AG04450 (cell line): ENCODE measurements at regions not wholly inside any gene's neighbourhood (a gene's known extent, or its start where the extent isn't known, plus 50 kb on each side); places are given as distances from the start of the nearest gene placed in this dataset.
"Not testable (repeated sequence)": the region's sequence is repeated elsewhere in the genome, so short reads cannot be mapped to it uniquely, and the experiment has no call there.

Source experiments
- CTCF ChIA-PET: fragments of 300-600, 350-600 bp; formaldehyde crosslinking; extraction: SDS; loops from one replicate; lab custom pipeline; 2022; ENCODE audit warnings: antibody characterized with exemption, inconsistent platforms; lab: Charles Lee
- POLR2A ChIA-PET: fragments of 350-600 bp; formaldehyde crosslinking; extraction: SDS; loops from one replicate; lab custom pipeline; 2021; ENCODE audit warnings: antibody characterized with exemption, inconsistent platforms; lab: Yijun Ruan, JAX
- DNase-seq: peaks from one replicate; pipeline ENCODE4 v3.0.0-alpha.2; 2011; ENCODE audit warnings: low read depth, low spot score
- H3K27ac ChIP-seq: one replicate; pipeline ENCODE4 v1.5.1; 2012; ENCODE audit warnings: low read depth, low read length, control low read depth
- H3K27me3 ChIP-seq: one replicate; pipeline ENCODE4 v1.6.0; 2012; ENCODE audit warnings: low read length; ENCODE audit not compliant: control insufficient read depth, insufficient read depth
- H3K4me3 ChIP-seq: 2 replicates; pipeline ENCODE4 v1.5.1; 2011; ENCODE audit warnings: mild to moderate bottlenecking, low read depth, low read length, control low read depth
- H3K9me3 ChIP-seq: 2 replicates; pipeline ENCODE4 v1.5.1; 2012; ENCODE audit warnings: low read length; ENCODE audit not compliant: control insufficient read depth, insufficient read depth
- TF ChIP-seq, protein P1 (sequence below): IDR thresholded peaks from 2 replicates; pipeline ENCODE4 v1.5.1; 2011; ENCODE audit warnings: low read depth, low read length, control low read depth, inconsistent platforms

DNA sequence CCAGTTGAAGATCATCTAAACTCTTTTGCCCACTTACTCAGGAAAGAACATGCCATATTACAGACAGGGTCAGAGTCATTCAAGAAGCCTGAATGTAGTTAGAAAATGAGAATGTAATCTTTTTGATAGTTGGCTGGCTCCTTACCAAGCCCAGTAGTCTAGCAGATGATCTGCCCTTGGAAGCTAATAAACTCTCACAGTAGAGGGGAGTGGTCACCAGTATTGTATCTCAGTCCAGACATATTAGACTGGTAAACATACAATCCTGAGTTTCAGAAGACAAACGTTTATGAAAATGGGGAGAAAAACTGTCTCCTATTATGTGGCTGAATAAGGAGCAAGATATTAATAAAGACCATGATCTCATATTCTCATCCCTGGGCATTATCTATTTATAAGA lies 65.3 kb downstream of the SEPTIN7 start:
- Histone ChIP-seq H3K27ac (no peak overlapping the region), H3K27me3 (no peaks in the 10 kb centered on the region), H3K9me3 (no peaks in the 10 kb centered on the region), H3K4me3 (no peak overlapping the region)
- DNase-seq: no peak
- TF ChIP-seq, protein P1, sequence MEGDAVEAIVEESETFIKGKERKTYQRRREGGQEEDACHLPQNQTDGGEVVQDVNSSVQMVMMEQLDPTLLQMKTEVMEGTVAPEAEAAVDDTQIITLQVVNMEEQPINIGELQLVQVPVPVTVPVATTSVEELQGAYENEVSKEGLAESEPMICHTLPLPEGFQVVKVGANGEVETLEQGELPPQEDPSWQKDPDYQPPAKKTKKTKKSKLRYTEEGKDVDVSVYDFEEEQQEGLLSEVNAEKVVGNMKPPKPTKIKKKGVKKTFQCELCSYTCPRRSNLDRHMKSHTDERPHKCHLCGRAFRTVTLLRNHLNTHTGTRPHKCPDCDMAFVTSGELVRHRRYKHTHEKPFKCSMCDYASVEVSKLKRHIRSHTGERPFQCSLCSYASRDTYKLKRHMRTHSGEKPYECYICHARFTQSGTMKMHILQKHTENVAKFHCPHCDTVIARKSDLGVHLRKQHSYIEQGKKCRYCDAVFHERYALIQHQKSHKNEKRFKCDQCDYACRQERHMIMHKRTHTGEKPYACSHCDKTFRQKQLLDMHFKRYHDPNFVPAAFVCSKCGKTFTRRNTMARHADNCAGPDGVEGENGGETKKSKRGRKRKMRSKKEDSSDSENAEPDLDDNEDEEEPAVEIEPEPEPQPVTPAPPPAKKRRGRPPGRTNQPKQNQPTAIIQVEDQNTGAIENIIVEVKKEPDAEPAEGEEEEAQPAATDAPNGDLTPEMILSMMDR: no peak
- POLR2A ChIA-PET: interaction anchor here (0.6 kb wide), 1 partner anchor 54 kb away, joined by 4 read pairs; no protein-coding TSS in a partner anchor
- CTCF ChIA-PET: no interaction called here

DNA sequence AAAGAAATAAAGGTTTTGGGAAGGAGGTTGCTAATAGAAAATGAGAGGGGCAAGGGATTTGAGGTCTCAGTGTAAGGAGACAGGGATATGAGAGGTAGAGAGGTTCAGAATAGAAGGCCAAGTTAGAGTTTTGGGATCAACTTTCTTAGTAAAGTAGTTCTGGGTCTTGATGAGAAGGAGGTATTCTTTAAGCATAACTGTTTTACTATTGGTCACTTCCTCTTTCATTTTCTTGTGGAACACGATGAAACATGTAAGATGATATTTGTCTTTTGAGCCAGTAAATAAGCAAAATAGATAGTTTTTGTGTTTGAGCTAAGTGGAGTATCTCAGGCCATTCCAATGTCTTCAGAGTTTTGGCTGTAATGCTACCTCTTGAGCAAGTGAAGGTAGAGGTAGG lies 68.3 kb downstream of the SEPTIN7 start:
- H3K9me3 ChIP-seq, H3K27ac ChIP-seq, DNase-seq, H3K27me3 ChIP-seq, POLR2A ChIA-PET, H3K4me3 ChIP-seq: not testable (repeated sequence)
- CTCF ChIA-PET: interaction anchor here (1.1 kb wide), 1 partner anchor 161 kb away, joined by 3 read pairs; no protein-coding TSS in a partner anchor

DNA sequence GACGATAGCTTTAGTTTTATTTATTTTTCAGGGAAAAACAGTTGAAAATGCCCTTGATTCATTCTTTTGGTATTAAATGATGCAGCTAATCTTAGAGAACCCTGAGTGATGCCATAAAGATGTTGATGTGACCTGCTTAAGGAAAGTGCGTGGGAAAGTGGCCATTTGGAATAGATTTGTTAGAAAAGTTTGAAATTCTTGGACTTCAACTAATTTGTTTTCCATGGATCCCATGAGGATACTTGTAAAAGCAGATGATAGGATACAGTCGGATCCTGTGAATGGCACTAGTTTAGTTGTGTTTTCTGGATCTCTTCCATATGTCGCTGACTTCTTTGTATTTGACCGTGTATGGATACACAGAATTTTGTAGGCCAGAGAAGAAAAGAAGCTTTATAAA lies 69.0 kb downstream of the SEPTIN7 start:
- peak; percentile 7 for DNase-seq
- Histone ChIP-seq H3K4me3 (no peak overlapping the region), H3K9me3 (no peaks in the 10 kb centered on the region), H3K27ac (no peak overlapping the region), H3K27me3 (no peaks in the 10 kb centered on the region)
- ChIA-PET POLR2A (no interaction called here), CTCF (interaction anchor here (1.1 kb wide), 1 partner anchor 162 kb away, joined by 3 read pairs; no protein-coding TSS in a partner anchor)
- TF ChIP-seq, protein P1: no peak

DNA sequence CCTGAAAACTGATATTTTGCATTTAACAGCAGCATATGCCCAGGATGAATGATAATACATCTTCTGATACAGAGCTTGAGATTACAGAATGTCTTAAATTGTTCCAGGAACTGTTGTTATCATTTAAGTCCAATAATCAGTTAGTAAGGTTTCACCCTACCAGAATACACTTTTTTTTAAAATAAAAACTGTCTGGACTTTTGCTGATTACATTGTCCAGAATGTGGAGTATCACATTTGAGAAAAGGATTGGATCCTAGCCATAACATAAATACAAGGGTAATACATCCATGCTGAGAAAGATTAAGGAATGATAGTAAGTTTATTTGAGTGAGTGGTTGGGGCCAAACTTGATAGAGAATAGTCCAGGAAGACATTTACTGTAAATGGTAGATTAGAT lies 71.0 kb downstream of the SEPTIN7 start:
- TF ChIP-seq, protein P1: no peak
- ChIA-PET CTCF (no interaction called here), POLR2A (no interaction called here)
- Histone ChIP-seq H3K4me3 (no peak overlapping the region), H3K27ac (no peak overlapping the region), H3K9me3 (no peaks in the 10 kb centered on the region), H3K27me3 (no peaks in the 10 kb centered on the region)
- DNase-seq: no peak

DNA sequence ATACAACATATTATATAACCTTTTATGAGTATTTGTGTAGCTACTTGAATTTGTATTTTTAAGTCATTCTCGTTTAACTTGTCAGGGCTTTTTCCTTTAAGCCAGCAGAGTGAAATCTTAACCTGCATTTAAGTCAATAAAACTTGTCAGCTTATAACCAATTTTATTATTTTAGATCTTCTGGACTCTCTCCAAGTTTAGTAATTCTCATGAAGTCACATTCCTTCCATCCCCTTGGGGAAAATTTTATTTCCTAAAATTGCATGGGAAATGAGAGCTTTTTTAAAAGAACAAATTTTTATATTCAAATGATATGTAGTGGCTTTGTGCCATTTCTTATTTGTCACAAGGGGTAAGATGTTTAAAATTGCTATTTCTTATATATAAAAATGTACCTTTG lies 74.0 kb downstream of the SEPTIN7 start:
- CTCF ChIA-PET: interaction anchor here (0.6 kb wide), 1 partner anchor 31 kb away, joined by 3 read pairs; no protein-coding TSS in a partner anchor
- H3K4me3 ChIP-seq: no peak overlapping the region
- POLR2A ChIA-PET: no interaction called here
- no peak overlapping the region for H3K27ac ChIP-seq
- no peak for DNase-seq
- TF ChIP-seq, protein P1: no peak
- H3K9me3 ChIP-seq: no peaks in the 10 kb centered on the region
- no peaks in the 10 kb centered on the region for H3K27me3 ChIP-seq
